SJCRH30 (cell line): ENCODE measurements at regions not wholly inside any gene's neighbourhood (a gene's known extent, or its start where the extent isn't known, plus 50 kb on each side); places are given as distances from the start of the nearest gene placed in this dataset.
"Not testable (repeated sequence)": the region's sequence is repeated elsewhere in the genome, so short reads cannot be mapped to it uniquely, and the experiment has no call there.

Source experiments
- DNase-seq, 2 experiments: peaks; one replicate each; pipeline ENCODE4 v3.0.0-alpha.2; 2015 to 2020
- H3K27ac ChIP-seq: fragments of 250-450 bp; sonication (Bioruptor Pico); 2 replicates; pipeline ENCODE4 v1.5.1; 2020; ENCODE audit warnings: mild to moderate bottlenecking, moderate library complexity
- H3K27me3 ChIP-seq: fragments of 250-450 bp; sonication (Bioruptor Pico); 2 replicates; pipeline ENCODE4 v1.5.1; 2020; ENCODE audit warnings: mild to moderate bottlenecking, moderate library complexity
- H3K36me3 ChIP-seq: fragments of 250-450 bp; sonication (Bioruptor Pico); 2 replicates; pipeline ENCODE4 v1.5.1; 2020; ENCODE audit warnings: mild to moderate bottlenecking, moderate library complexity
- H3K4me1 ChIP-seq: fragments of 250-450 bp; sonication (Bioruptor Pico); 2 replicates; pipeline ENCODE4 v1.5.1; 2020; ENCODE audit warnings: mild to moderate bottlenecking, moderate library complexity
- H3K4me3 ChIP-seq: fragments of 250-450 bp; sonication (Bioruptor Pico); 2 replicates; pipeline ENCODE4 v1.5.1; 2020; ENCODE audit warnings: mild to moderate bottlenecking, moderate library complexity
- H3K9me3 ChIP-seq: fragments of 250-450 bp; sonication (Bioruptor Pico); replicated peaks from 2 replicates; pipeline ENCODE4 v1.5.1; 2020; ENCODE audit warnings: mild to moderate bottlenecking, moderate library complexity

GRCh38 chr2:35568574-35568973 lies 787.0 kb upstream of the CRIM1 start:
- H3K36me3 ChIP-seq, DNase-seq, H3K27me3 ChIP-seq, H3K9me3 ChIP-seq, H3K4me1 ChIP-seq, H3K4me3 ChIP-seq, H3K27ac ChIP-seq: not testable (repeated sequence)

GRCh38 chr2:35562488-35562887 lies 793.1 kb upstream of the CRIM1 start:
- H3K4me1 ChIP-seq = no peaks in the 10 kb centered on the region
- no peak for DNase-seq
- no peak overlapping the region for H3K27ac ChIP-seq
- no peaks in the 10 kb centered on the region for H3K27me3 ChIP-seq
- H3K36me3 ChIP-seq = no peaks in the 10 kb centered on the region
- H3K9me3 ChIP-seq = no peaks in the 10 kb centered on the region; the same call in 1 of the 2 replicates
- H3K4me3 ChIP-seq = no peak overlapping the region

- Histone ChIP-seq H3K36me3 (no peaks in the 10 kb centered on the region), H3K4me1 (0 out of 2 replicates have a peak, but pooled peaks cover 5% of the 10 kb centered on the region), H3K9me3 (no peaks in the 10 kb centered on the region), H3K27me3 (no peaks in the 10 kb centered on the region), H3K4me3 (no peak overlapping the region), H3K27ac (no peak overlapping the region)
- peak in 1 of 2 experiments; percentile 20 for DNase-seq
Measured at GRCh38 chr2:35548171-35548570, 807.4 kb upstream of the CRIM1 start.

- no peaks in the 10 kb centered on the region for H3K27me3 ChIP-seq
- no peaks in the 10 kb centered on the region for H3K36me3 ChIP-seq
- no peak overlapping the region for H3K27ac ChIP-seq
- 0 out of 2 replicates have a peak, but pooled peaks cover 5% of the 10 kb centered on the region for H3K4me1 ChIP-seq
- H3K4me3 ChIP-seq = no peak overlapping the region
- no peaks in the 10 kb centered on the region for H3K9me3 ChIP-seq
- no peak for DNase-seq
Measured at GRCh38 chr2:35545301-35545700, 810.3 kb upstream of the CRIM1 start.

GRCh38 chr2:35538796-35539195 lies 816.8 kb upstream of the CRIM1 start:
- DNase-seq = no peak
- Histone ChIP-seq H3K9me3 (no peaks in the 10 kb centered on the region), H3K36me3 (no peaks in the 10 kb centered on the region), H3K27me3 (no peaks in the 10 kb centered on the region), H3K4me3 (no peak overlapping the region), H3K4me1 (no peaks in the 10 kb centered on the region), H3K27ac (no peak overlapping the region)

GRCh38 chr2:35530615-35531135 lies 824.9 kb upstream of the CRIM1 start:
- no peak overlapping the region for H3K4me3 ChIP-seq
- H3K27ac ChIP-seq = no peak overlapping the region
- no peaks in the 10 kb centered on the region for H3K4me1 ChIP-seq
- no peak for DNase-seq
- H3K9me3 ChIP-seq = no peaks in the 10 kb centered on the region
- no peaks in the 10 kb centered on the region for H3K36me3 ChIP-seq
- H3K27me3 ChIP-seq = no peaks in the 10 kb centered on the region

- peak in 1 of 2 experiments; percentile 10 for DNase-seq
- H3K27me3 ChIP-seq = no peaks in the 10 kb centered on the region
- H3K9me3 ChIP-seq = no peaks in the 10 kb centered on the region
- H3K4me1 ChIP-seq = no peaks in the 10 kb centered on the region
- no peak overlapping the region for H3K27ac ChIP-seq
- H3K36me3 ChIP-seq = no peaks in the 10 kb centered on the region
- no peak overlapping the region for H3K4me3 ChIP-seq
Measured at GRCh38 chr2:35526741-35527140, 828.8 kb upstream of the CRIM1 start.

- Histone ChIP-seq H3K27me3 (no peaks in the 10 kb centered on the region), H3K36me3 (no peaks in the 10 kb centered on the region), H3K27ac (no peak overlapping the region), H3K4me3 (no peak overlapping the region), H3K9me3 (0 out of 2 replicates have a peak, but pooled peaks cover 3% of the 10 kb centered on the region), H3K4me1 (no peaks in the 10 kb centered on the region)
- no peak for DNase-seq
Measured at GRCh38 chr2:35522450-35522849, 833.1 kb upstream of the CRIM1 start.

GRCh38 chr2:35510636-35511035 lies 844.9 kb upstream of the CRIM1 start:
- Histone ChIP-seq H3K4me1 (0 out of 2 replicates have a peak, but pooled peaks cover 3% of the 10 kb centered on the region), H3K27me3 (no peaks in the 10 kb centered on the region), H3K36me3 (no peaks in the 10 kb centered on the region), H3K27ac (no peak overlapping the region), H3K9me3 (no peaks in the 10 kb centered on the region; the same call in 1 of the 2 replicates), H3K4me3 (no peak overlapping the region)
- DNase-seq = peak in 1 of 2 experiments; percentile 22

GRCh38 chr2:35508601-35509000 lies 847.0 kb upstream of the CRIM1 start:
- Histone ChIP-seq H3K4me3 (no peak overlapping the region), H3K27me3 (no peaks in the 10 kb centered on the region), H3K36me3 (no peaks in the 10 kb centered on the region), H3K4me1 (peaks cover 12% of the 10 kb centered on the region), H3K9me3 (no peaks in the 10 kb centered on the region), H3K27ac (no peak overlapping the region)
- no peak for DNase-seq

- no peaks in the 10 kb centered on the region for H3K36me3 ChIP-seq
- no peak overlapping the region for H3K4me3 ChIP-seq
- peaks cover 16% of the 10 kb centered on the region for H3K4me1 ChIP-seq
- DNase-seq = no peak
- no peak overlapping the region for H3K27ac ChIP-seq
- no peaks in the 10 kb centered on the region for H3K9me3 ChIP-seq
- H3K27me3 ChIP-seq = no peaks in the 10 kb centered on the region
Measured at GRCh38 chr2:35504419-35504818, 851.2 kb upstream of the CRIM1 start.

GRCh38 chr2:35503738-35504199 lies 851.8 kb upstream of the CRIM1 start:
- H3K4me3 ChIP-seq = no peak overlapping the region
- no peaks in the 10 kb centered on the region for H3K9me3 ChIP-seq
- peaks cover 16% of the 10 kb centered on the region for H3K4me1 ChIP-seq
- H3K27ac ChIP-seq = no peak overlapping the region; the same call in 1 of the 2 replicates
- DNase-seq = peak in 1 of 2 experiments; percentile 48
- no peaks in the 10 kb centered on the region for H3K27me3 ChIP-seq
- no peaks in the 10 kb centered on the region for H3K36me3 ChIP-seq

GRCh38 chr2:35503311-35503710 lies 852.3 kb upstream of the CRIM1 start:
- Histone ChIP-seq H3K27ac (no peak overlapping the region; the same call in 1 of the 2 replicates), H3K36me3 (no peaks in the 10 kb centered on the region), H3K9me3 (no peaks in the 10 kb centered on the region), H3K4me1 (peaks cover 16% of the 10 kb centered on the region), H3K4me3 (no peak overlapping the region), H3K27me3 (no peaks in the 10 kb centered on the region)
- DNase-seq = peak in 1 of 2 experiments; percentile 39

GRCh38 chr2:35501076-35501475 lies 854.5 kb upstream of the CRIM1 start:
- H3K36me3 ChIP-seq = no peaks in the 10 kb centered on the region
- no peak overlapping the region for H3K27ac ChIP-seq
- H3K27me3 ChIP-seq = no peaks in the 10 kb centered on the region
- no peaks in the 10 kb centered on the region for H3K9me3 ChIP-seq
- no peak overlapping the region for H3K4me3 ChIP-seq
- H3K4me1 ChIP-seq = peaks cover 16% of the 10 kb centered on the region
- no peak for DNase-seq

- Histone ChIP-seq H3K9me3 (no peaks in the 10 kb centered on the region), H3K36me3 (no peaks in the 10 kb centered on the region), H3K4me3 (no peak overlapping the region)
Measured at GRCh38 chr2:35496022-35496421, 859.6 kb upstream of the CRIM1 start.

GRCh38 chr2:35495182-35495581 lies 860.4 kb upstream of the CRIM1 start:
- no peak overlapping the region for H3K27ac ChIP-seq

More at GRCh38 chr2:35496022-35496421, 859.6 kb upstream of the CRIM1 start:
- H3K4me1 ChIP-seq = no peaks in the 10 kb centered on the region
- H3K27ac ChIP-seq = no peak overlapping the region
- DNase-seq = no peak
- H3K27me3 ChIP-seq = no peaks in the 10 kb centered on the region

More at GRCh38 chr2:35495182-35495581, 860.4 kb upstream of the CRIM1 start:
- Histone ChIP-seq H3K4me3 (no peak overlapping the region), H3K27me3 (no peaks in the 10 kb centered on the region), H3K36me3 (no peaks in the 10 kb centered on the region), H3K4me1 (no peaks in the 10 kb centered on the region), H3K9me3 (no peaks in the 10 kb centered on the region)
- DNase-seq = no peak
